Renal cortex interstitium (tissue), 11 donors: ENCODE measurements at regions not wholly inside any gene's neighbourhood (a gene's known extent, or its start where the extent isn't known, plus 50 kb on each side); places are given as distances from the start of the nearest gene placed in this dataset.
A peak's percentile ranks its signal among the peaks of the same experiment; 100 is the strongest.
"Not testable (repeated sequence)": the region's sequence is repeated elsewhere in the genome, so short reads cannot be mapped to it uniquely, and the experiment has no call there.

Experiments used
- DNase-seq, 11 donors: peaks; one replicate each; pipeline ENCODE4 v3.0.0-alpha.2; 2013; ENCODE audit warnings: low read depth in 9 of 11, low spot score in 4 of 11; ENCODE audit errors: extremely low read depth in 1 of 11

GRCh38 chr5:34187441-34187840, 144.4 kb upstream of the C1QTNF3 start:
- not testable (repeated sequence) for DNase-seq

DNA sequence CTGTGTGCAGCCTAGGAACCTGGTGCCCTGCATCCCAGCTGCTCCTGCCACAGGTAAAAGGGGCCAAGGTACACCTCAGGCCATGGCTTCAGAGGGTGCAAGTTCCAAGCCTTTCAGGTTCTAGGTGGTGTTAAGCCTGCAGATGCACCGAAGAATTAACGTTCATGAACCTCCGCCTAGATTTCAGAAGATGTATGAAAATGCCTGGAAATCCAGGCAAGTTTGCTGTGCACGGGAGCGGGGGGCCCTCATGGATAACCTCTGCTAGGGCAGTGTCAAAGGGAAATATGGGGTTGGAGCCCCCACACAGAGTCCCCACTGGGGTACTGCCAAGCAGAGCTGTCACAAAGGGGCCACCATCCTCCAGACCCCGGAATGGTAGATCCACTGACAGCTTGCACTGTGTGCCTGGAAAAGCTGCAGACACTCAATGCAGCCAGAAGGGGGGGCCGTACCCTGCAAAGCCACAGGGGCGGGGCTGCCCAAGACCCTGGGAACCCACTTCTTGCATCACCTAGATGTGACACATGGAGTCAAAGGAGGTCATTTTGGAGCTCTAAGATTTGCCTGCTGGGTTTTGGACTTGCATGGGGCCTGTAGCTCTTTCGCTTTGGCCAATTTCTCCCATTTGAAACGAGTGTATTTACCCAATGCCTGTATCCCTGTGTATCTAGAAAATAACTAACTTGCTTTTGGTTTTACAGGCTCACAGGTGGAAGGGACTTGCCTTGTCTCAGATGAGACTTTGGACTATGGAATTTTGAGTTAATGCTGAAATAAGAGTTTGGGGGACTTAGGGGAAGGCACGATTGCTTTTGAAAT, 145.2 kb upstream of the C1QTNF3 start:
- not testable (repeated sequence) for DNase-seq

DNA sequence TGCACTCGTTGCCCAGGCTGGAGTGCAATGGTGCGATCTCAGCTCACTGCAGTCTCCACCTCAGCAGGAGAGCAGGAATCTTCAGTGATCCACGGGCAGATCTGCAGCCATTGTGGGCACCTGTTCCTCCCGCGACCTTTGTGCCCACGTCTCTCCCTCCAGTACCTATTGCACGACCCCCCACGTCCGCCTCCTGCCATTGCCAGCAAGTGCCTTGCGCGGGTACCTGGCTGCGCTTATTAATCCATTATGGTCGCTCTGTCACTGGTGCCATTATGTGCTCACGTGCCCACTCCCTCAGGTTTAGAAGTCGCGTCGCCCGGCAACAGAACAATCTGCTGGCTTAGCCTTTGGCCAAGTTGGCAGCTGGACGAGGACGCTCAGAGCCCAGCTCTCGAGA, 146.2 kb upstream of the C1QTNF3 start:
- DNase-seq, result not testable (repeated sequence)

GRCh38 chr5:34189752-34190411, 146.9 kb upstream of the C1QTNF3 start:
- DNase-seq, result not testable (repeated sequence)

- DNase-seq, result not testable (repeated sequence)
These were observed 147.5 kb upstream of the C1QTNF3 start for GRCh38 chr5:34190466-34190865.

GRCh38 chr5:34191279-34191744, 148.3 kb upstream of the C1QTNF3 start:
- DNase-seq, result not testable (repeated sequence)

- DNase-seq, result peak; percentile 33 to 82 (median 67)
These were observed 149.3 kb upstream of the C1QTNF3 start for GRCh38 chr5:34192064-34192922.

- not testable (repeated sequence) for DNase-seq
These were observed 149.9 kb upstream of the C1QTNF3 start for GRCh38 chr5:34192923-34193262.

DNA sequence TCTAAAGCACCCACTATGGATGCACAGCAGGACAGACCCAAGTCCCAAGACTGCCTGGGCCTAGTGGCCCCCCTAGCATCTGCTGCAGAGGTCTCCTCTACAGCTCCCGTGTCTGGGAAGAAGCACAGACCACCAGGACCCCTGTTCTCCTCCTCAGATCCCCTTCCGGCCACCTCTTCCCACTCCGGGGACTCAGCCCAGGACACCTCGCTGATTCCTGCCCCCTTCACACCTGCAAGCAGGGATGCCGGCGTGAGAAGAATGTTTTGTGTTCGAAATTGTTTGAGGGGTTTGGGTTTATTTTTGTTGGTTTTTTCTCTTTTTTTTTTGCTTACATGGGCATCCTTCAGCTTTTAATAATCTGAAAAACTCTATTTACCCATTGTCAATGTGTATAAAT, 150.3 kb upstream of the C1QTNF3 start:
- not testable (repeated sequence) for DNase-seq

DNA sequence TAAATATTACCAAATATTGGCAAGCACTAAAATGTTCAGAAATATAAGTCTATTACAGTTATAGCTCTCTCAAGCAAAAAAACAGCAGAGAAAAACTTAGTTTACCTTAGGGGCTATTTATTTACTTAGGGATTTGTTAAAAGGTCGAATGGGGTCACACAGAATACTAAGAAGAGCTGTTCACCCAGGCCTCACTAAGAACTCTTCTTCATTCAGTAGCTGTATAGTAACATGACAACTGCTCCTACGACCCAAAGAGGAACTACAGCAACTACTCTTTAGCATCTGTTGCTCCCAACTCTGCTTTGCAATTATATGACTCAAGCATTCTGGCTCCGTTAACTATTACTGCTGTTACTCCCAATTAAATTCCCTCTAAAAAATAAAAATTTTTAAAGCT, 150.8 kb upstream of the C1QTNF3 start:
- DNase-seq, result not testable (repeated sequence)

- DNase-seq, result not testable (repeated sequence)
These were observed 153.1 kb upstream of the C1QTNF3 start for GRCh38 chr5:34196091-34196490.

- not testable (repeated sequence) for DNase-seq
These were observed 162.3 kb upstream of the C1QTNF3 start for GRCh38 chr5:34205347-34205746.

DNA sequence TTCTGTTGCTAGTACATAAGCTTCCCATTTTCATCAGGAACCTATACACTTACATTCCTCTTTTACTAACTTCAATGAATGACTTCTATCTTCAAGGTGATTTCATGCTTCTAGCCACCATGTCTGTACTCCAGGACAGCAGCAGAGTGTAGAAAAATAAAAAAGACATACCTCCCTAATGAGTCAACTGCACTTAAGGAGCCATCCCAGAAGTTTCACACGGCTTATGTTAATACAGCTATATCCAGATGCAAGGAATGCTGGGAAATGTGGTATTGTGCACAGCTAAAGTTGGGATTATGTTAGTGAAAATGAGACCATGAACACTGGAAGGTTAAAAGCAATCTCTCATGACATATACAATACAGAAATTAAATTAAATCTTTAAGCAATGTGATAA, 174.4 kb upstream of the C1QTNF3 start:
- DNase-seq, result not testable (repeated sequence)

DNA sequence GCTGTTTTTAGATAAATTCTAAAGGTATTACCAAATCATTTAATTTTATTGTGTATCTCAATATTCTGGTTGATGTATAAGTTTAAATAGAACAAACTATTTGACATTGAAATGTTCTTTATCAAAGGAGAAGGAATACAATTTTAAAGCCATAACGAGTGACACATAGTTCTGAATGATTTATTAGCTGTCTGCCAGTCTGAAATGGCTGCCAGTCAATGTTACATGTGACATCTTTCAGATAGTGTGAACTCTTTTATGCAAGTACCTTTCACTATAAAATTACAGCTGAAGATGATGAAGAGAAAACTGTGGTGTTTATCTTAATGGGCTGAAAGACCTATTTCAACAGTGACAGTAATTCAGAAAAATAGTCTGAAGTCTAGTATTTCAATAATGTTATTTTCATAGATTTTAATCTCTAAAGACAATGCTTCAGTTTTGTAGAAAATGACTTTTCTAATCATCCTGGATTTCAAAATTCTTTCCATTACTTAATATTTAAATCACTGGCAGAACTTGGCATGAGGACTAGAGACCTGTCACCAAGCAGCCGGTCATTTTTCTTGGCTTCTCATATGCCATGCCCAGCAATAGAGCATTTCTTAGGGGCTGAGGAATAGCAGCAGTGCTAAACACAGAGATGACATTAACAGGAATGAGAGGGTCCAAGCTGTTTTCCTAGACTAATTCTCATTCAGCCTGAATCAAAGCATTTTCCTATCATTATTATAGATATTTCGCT, 178.5 kb upstream of the C1QTNF3 start:
- DNase-seq, result not testable (repeated sequence)

- not testable (repeated sequence) for DNase-seq
These were observed 180.1 kb upstream of the C1QTNF3 start for GRCh38 chr5:34223158-34223557.

- DNase-seq, result not testable (repeated sequence)
These were observed 187.4 kb upstream of the C1QTNF3 start for GRCh38 chr5:34230402-34230801.

DNA sequence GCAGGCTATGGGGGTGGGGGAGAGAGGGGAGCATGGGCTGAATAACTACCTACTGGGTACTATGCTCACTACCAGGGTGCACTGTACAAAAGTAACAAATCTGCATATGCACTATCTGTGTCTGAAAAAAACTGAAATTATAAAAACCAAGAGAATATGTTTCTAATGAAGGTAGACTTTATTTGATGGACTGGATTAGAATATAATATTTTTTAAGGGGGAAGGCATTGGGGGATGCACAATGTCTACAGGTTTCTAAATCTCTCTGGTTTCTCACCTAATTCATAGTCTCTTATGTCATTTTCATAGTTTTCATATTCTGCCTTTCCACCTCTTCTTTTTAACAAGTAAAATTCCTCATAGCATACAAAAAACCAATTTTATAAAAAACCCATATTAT, 200.8 kb upstream of the C1QTNF3 start:
- DNase-seq, result not testable (repeated sequence)

DNA sequence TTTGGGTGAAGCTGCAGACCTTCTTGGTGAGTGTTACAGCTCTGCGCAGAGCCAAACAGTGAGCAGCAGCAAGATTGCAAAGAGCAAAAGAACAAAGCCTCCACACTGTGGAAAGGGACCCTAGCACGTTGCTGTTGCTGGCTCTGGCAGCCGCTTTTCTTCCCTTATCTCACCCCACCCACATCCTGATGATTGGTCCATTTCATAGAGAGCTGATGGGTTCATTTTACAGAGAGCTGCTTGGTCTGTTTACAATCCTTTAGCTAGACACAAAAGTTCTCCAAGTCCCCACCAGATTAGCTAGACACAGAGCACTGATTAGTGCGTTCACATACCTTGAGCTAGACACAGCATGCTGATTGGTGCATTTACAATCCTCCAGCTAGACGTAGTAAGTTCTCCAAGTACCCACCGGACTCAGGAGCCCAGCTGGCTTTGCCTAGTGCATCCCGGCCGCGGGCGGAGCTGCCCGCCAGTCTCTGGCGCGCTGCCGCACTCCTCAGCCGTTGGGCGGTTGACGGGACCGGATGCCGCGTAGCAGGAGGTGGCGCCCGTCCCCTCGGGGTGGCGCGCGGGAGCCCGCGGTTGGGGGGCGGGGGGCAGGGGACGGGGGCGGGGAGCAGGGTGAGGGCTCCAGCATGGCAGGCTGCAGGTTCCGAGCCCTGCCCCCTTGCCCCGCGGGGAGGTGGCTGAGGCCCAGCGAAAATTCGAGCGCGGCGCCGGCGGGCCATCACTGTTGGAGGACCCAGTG, 201.4 kb upstream of the C1QTNF3 start:
- DNase-seq, result peak; percentile 14 to 41 (median 24)
